Ovary (tissue), 3 donors: ENCODE measurements at regions not wholly inside any gene's neighbourhood (a gene's known extent, or its start where the extent isn't known, plus 50 kb on each side); places are given as distances from the start of the nearest gene placed in this dataset.

ENCODE experiments used
- CTCF ChIP-seq, 3 donors: fragments of 450-650 bp in 2 of 3; fragments of 200-600 bp in 1 of 3; IDR thresholded peaks; one replicate each; pipeline versions ENCODE4 v1.5.1 to v1.8.0; 2016 to 2022; ENCODE audit warnings: antibody characterized with exemption in 3 of 3, mild to moderate bottlenecking in 1 of 3
- EP300 ChIP-seq: sonication (generic); formaldehyde crosslinking; IDR thresholded peaks from one replicate; pipeline ENCODE4 v1.6.1; 2017; ENCODE audit warnings: antibody characterized with exemption
- POLR2A ChIP-seq: fragments of 450-650 bp; IDR thresholded peaks from one replicate; pipeline ENCODE4 v1.6.1; 2017; ENCODE audit warnings: antibody characterized with exemption, mild to moderate bottlenecking, moderate library complexity
- donor health status: DM: no; HTN: no; CAD: no.

GRCh38 chr22:44401783-44402110, 89.0 kb upstream of the SHISAL1 start:
- TF ChIP-seq CTCF (IDR thresholded peaks at IDR 0.05): no peak
- no peak for TF ChIP-seq POLR2A
- TF ChIP-seq EP300: no peak
